ENCODE measurements at regions not wholly inside any gene's neighbourhood (a gene's known extent, or its start where the extent isn't known, plus 50 kb on each side); places are given as distances from the start of the nearest gene placed in this dataset.

DNA sequence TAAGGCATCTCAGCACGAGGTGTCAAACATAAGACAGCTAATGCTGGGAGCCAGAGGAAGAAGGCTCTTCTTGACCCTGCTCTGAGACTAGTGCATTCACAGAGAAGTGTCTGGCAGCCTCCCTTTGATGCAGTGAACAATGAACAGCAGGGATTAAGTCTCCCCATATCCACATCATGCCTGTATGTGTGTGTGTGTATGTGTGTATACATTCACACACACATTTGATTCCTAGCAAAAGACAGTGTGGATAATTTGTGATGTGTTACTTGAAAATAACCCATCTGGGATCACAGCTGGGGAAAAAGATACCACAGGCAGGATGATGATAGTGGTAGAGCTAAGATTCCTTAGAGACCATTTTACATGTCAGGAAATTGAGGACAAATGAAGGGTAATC, 485.9 kb upstream of the GOT2 start:
- TF ChIP-seq CTCF (IDR thresholded peaks at IDR 0.05; ENCODE audit: borderline replicate concordance, insufficient read depth, low read depth, low read length): no peak
- no peak overlapping the region for H3K4me3 ChIP-seq (ENCODE audit: low read depth, low read length)

DNA sequence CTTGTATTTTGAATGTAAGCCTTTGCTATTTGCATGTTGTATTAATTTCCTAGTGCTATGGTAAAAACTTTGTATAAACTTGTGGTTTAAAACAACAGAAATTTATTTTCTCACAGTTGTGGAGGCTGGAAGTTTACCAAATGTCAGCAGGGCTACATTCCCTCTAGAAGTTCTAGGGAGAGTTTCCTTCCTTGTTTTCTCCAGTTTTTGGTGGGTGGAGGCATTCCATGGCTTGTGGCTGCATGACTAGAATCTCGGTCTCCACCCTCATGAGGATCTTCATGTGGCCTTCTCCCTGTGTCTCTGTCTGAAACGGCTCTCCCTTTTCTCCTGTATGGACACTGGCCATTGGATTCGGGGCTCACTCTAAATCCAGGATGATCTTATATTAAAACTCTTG, 482.2 kb upstream of the GOT2 start:
- no peak for TF ChIP-seq CTCF (IDR thresholded peaks at IDR 0.05; ENCODE audit: borderline replicate concordance, insufficient read depth, low read depth, low read length)

GRCh38 chr16:59214455-59214854, 480.3 kb upstream of the GOT2 start:
- H3K4me3 ChIP-seq (ENCODE audit: low read depth, low read length): no peak overlapping the region
- no peak for TF ChIP-seq CTCF (IDR thresholded peaks at IDR 0.05; ENCODE audit: borderline replicate concordance, insufficient read depth, low read depth, low read length)

More for the DNA sequence above, 482.2 kb upstream of the GOT2 start:
- no peak overlapping the region for H3K4me3 ChIP-seq (ENCODE audit: low read depth, low read length)

GRCh38 chr16:59213952-59214351, 479.8 kb upstream of the GOT2 start:
- H3K4me3 ChIP-seq (ENCODE audit: low read depth, low read length): no peak overlapping the region
- no peak for TF ChIP-seq CTCF (IDR thresholded peaks at IDR 0.05; ENCODE audit: borderline replicate concordance, insufficient read depth, low read depth, low read length)

DNA sequence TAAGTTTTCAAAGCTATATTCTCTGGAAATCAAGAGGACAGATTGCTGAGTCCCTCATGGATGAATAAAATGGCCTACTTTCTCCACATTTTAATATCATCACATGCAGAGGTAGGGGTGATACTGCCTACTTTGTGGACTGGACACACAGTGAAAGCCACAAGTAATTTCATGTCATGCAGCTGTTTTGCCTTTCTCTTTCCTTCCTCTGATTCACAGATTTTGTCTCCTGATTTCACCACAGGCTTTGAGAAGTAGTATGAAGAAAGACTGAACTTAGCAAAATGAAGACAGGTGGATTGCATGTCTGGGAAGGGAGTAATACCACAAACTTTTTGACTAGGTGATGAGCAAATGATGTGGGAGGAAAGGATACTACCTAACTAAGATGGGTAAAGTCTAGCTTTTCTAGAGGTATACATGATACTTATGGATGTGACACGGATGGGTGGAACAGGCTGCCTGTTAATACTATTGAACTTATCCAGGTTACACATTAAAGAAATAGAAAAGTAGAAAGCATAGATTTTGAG, 478.4 kb upstream of the GOT2 start:
- no peak for TF ChIP-seq CTCF (IDR thresholded peaks at IDR 0.05; ENCODE audit: borderline replicate concordance, insufficient read depth, low read depth, low read length)
- no peak overlapping the region for H3K4me3 ChIP-seq (ENCODE audit: low read depth, low read length)

GRCh38 chr16:59210955-59211541, 476.9 kb upstream of the GOT2 start:
- no peak for TF ChIP-seq CTCF (IDR thresholded peaks at IDR 0.05; ENCODE audit: borderline replicate concordance, insufficient read depth, low read depth, low read length)

DNA sequence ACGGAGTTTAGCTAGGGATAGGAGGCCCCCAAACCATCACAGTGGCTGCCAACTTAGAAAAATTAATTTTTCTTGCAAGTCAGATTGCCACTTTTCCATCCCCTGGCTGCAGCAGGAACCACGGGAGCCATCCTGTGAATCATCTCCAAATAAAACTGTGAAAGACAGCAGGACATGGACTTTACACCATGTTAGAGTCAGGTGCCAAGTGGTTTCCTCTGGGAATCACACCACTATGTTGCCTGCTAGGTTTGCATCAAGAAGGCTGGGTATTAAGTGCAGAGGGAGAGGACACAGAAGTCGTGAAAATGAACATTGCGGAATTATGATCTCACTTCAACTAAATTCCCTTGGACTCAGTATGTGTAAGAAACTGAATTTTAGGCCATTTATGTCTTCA, 471.3 kb upstream of the GOT2 start:
- TF ChIP-seq CTCF (IDR thresholded peaks at IDR 0.05; ENCODE audit: borderline replicate concordance, insufficient read depth, low read depth, low read length): no peak
- H3K4me3 ChIP-seq (ENCODE audit: low read depth, low read length): no peak overlapping the region

More at GRCh38 chr16:59210955-59211541, 476.9 kb upstream of the GOT2 start:
- no peak overlapping the region for H3K4me3 ChIP-seq (ENCODE audit: low read depth, low read length)
